Kidney (tissue), 13 donors: ENCODE measurements at regions not wholly inside any gene's neighbourhood (a gene's known extent, or its start where the extent isn't known, plus 50 kb on each side); places are given as distances from the start of the nearest gene placed in this dataset.

Source experiments
- DNase-seq, 5 donors: peaks; one replicate each; pipeline ENCODE4 v3.0.0-alpha.2; 2013 to 2020
- FAIRE-seq: peaks from 2 replicates; lab custom pipeline; 2012; peaks lifted over from hg19 to GRCh38; lab: Jason Lieb, UNC
- H3K27ac ChIP-seq, 2 donors: one replicate each; pipeline ENCODE4 v1.7.0; 2013; ENCODE audit warnings: low read depth in 2 of 2, low read length in 2 of 2, inconsistent platforms in 1 of 2
- H3K27me3 ChIP-seq: one replicate; pipeline ENCODE4 v1.7.1; 2013; ENCODE audit warnings: low read length, inconsistent platforms; ENCODE audit not compliant: control insufficient read depth, insufficient read depth
- H3K36me3 ChIP-seq, 3 donors: one replicate each; pipeline versions ENCODE4 v1.7.0 to v1.7.1; 2013; ENCODE audit warnings: low read length in 3 of 3, control low read depth in 1 of 3, inconsistent platforms in 1 of 3; ENCODE audit not compliant: insufficient read depth in 3 of 3, control insufficient read depth in 2 of 3
- H3K4me1 ChIP-seq, 3 donors: one replicate each; pipeline versions ENCODE4 v1.7.0 to v1.7.1; 2013; ENCODE audit warnings: low read length in 3 of 3, inconsistent platforms in 1 of 3, low read depth in 1 of 3; ENCODE audit not compliant: control insufficient read depth in 2 of 3, insufficient read depth in 2 of 3
- H3K4me3 ChIP-seq, 3 donors: one replicate each; pipeline versions ENCODE4 v1.7.0 to v1.8.1; 2013; ENCODE audit warnings: low read length in 3 of 3, control low read depth in 1 of 3, inconsistent platforms in 1 of 3
- H3K9ac ChIP-seq, 3 donors: one replicate each; pipeline versions ENCODE4 v1.7.0 to v1.7.1; 2013; ENCODE audit warnings: low read length in 3 of 3, control low read depth in 1 of 3, inconsistent platforms in 1 of 3
- H3K9me3 ChIP-seq, 3 donors: one replicate each; pipeline versions ENCODE4 v1.7.0 to v1.7.1; 2013; ENCODE audit warnings: low read length in 3 of 3, control low read depth in 1 of 3, inconsistent platforms in 1 of 3; ENCODE audit not compliant: control insufficient read depth in 2 of 3, insufficient read depth in 1 of 3
- intact Hi-C: fragments of 100-400 bp; cut with DNase I; formaldehyde crosslinking; loops from one replicate; pipeline ENCODE4 v1.11.1; 2022
- TF ChIP-seq, protein P1 (sequence below): IDR thresholded peaks from 3 replicates; pipeline ENCODE4 v1.5.1; 2012; ENCODE audit warnings: mild to moderate bottlenecking, moderate library complexity, borderline replicate concordance; ENCODE audit not compliant: insufficient read depth; ENCODE audit errors: extremely low read depth
- donor health status: control.
- donor health status: control.
- donor health status: control.
- donor health status: control.
- donor health status: control.
- donor health status: DM: yes; HTN: yes; CAD: no.
- donor health status: Normal renal cell carcinoma (clear cell type).

DNA sequence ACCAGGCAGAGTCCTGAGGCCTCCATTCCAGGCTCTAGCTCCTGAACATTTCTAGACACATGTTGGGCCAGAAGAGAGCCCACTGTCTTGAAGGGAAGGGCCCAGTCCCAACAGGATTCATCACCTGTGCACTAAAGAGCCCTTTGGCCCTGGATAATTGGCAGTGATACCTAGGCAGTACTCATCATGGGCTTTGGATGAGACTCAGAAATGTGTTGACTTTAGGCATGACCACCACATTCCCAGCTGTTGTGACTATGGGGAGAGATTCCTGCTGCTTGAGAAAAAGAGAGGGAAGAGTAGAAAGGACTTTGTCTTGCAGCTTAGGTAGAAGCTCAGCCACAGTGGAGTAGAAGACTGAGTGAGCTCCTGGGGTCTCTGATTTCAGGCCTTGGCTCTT lies 138.4 kb upstream of the DAPK1 start:
- Histone ChIP-seq H3K9me3 (no peaks in the 10 kb centered on the region), H3K36me3 (no peaks in the 10 kb centered on the region), H3K27ac (no peak overlapping the region), H3K4me3 (no peak overlapping the region), H3K4me1 (no peaks in the 10 kb centered on the region), H3K27me3 (no peaks in the 10 kb centered on the region), H3K9ac (no peak overlapping the region)
- intact Hi-C loops, result no loop called here
- no peak for DNase-seq
- TF ChIP-seq, protein P1, sequence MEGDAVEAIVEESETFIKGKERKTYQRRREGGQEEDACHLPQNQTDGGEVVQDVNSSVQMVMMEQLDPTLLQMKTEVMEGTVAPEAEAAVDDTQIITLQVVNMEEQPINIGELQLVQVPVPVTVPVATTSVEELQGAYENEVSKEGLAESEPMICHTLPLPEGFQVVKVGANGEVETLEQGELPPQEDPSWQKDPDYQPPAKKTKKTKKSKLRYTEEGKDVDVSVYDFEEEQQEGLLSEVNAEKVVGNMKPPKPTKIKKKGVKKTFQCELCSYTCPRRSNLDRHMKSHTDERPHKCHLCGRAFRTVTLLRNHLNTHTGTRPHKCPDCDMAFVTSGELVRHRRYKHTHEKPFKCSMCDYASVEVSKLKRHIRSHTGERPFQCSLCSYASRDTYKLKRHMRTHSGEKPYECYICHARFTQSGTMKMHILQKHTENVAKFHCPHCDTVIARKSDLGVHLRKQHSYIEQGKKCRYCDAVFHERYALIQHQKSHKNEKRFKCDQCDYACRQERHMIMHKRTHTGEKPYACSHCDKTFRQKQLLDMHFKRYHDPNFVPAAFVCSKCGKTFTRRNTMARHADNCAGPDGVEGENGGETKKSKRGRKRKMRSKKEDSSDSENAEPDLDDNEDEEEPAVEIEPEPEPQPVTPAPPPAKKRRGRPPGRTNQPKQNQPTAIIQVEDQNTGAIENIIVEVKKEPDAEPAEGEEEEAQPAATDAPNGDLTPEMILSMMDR, result no peak
- no peak for FAIRE-seq

DNA sequence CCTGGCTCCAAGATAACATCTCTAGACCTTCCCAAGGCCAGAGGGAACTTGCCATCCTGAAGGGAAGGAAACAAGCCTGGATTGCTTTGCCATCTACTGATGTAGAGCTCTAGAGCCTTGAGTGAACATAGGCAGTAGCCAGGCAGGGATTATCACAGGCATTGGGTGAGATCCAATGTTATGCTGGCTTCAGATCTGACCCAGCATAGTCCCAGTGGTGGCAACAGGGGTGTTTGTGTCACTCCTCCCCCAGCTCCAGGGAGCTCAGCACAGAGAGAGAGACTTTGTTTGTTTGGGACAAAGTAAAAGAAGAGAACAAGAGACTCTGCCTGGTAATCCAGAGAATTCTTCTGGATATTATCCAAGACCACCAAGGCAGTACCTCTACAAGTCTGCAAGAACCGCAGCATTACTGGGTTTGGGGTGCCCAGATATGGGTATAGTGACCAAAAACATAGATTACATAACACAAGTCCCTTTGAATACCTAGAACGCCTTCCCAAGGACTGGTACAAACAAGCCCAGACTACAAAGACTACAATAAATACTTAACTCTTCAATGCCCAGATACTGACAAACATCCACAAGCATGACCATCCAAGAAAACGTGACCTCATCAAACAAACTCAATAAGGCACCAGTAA lies 137.6 kb upstream of the DAPK1 start:
- TF ChIP-seq, protein P1, result no peak
- Histone ChIP-seq H3K9me3 (no peaks in the 10 kb centered on the region), H3K27ac (no peak overlapping the region), H3K9ac (no peak overlapping the region), H3K4me1 (no peaks in the 10 kb centered on the region), H3K4me3 (no peak overlapping the region), H3K27me3 (no peaks in the 10 kb centered on the region), H3K36me3 (no peaks in the 10 kb centered on the region)
- DNase-seq (no peak), FAIRE-seq (no peak)
- intact Hi-C loops, result no loop called here

DNA sequence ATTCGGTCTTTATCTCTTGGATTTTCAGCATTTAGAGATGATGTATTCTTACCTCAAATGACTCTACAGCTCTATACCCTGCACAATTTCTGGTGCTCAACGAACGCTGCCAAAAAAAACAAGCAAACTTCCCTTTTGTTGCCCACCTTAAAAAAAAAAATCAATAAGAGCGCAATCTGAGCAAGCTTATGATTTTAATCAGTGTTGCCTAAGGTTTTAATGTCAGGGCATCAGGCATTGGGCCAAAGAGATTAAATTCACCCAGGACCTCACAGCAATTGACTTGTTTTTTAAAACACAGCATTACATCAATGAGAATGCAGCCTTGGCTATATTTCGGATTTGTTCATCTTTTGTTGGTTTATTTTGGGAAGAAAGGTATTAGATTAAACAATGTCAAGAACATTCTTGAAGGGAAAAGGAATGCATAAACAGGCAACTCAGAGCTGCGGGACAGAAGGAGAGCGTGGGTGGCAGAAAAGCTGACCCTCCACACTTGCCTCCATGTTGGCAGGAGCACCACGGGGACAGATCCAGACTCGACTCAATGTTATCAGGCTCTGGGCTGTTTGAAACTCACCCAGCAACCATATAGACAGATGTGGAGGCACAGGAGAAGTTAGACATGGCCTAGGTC lies 127.5 kb upstream of the DAPK1 start:
- Histone ChIP-seq H3K27ac (no peak overlapping the region), H3K36me3 (no peaks in the 10 kb centered on the region), H3K9ac (no peak overlapping the region), H3K4me1 (peaks cover 0 to 25% (median 6%) of the 10 kb centered on the region in 3 donors), H3K27me3 (peaks cover 3% of the 10 kb centered on the region), H3K9me3 (no peaks in the 10 kb centered on the region), H3K4me3 (no peak overlapping the region)
- DNase-seq (no peak), FAIRE-seq (no peak)
- TF ChIP-seq, protein P1, result no peak
- intact Hi-C loops, result no loop called here
